Neural cell (in vitro differentiated cells): ENCODE measurements at regions not wholly inside any gene's neighbourhood (a gene's known extent, or its start where the extent isn't known, plus 50 kb on each side); places are given as distances from the start of the nearest gene placed in this dataset.

Experiments
- H2AFZ ChIP-seq: fragments of 200-600, 300-800 bp; sonication (generic), shearing (Covaris generic); 2 replicates; pipeline ENCODE4 v1.6.0; 2014; ENCODE audit warnings: low read depth, mild to moderate bottlenecking, antibody characterized with exemption, low read length, moderate library complexity
- H3F3A ChIP-seq: fragments of 200-600 bp; shearing (Covaris generic); 2 replicates; pipeline ENCODE4 v1.6.1; 2016; ENCODE audit warnings: mild to moderate bottlenecking, moderate library complexity, mixed read lengths, antibody characterized with exemption, low read length; ENCODE audit not compliant: insufficient read depth, poor library complexity, severe bottlenecking
- H3K27ac ChIP-seq: fragments of 200-600, 300-800 bp; sonication (generic), shearing (Covaris generic); 2 replicates; pipeline ENCODE4 v1.5.1; 2014; ENCODE audit warnings: mild to moderate bottlenecking, low read length, moderate library complexity
- H3K27me3 ChIP-seq: fragments of 300-800, 200-600 bp; sonication (generic), shearing (Covaris generic); 2 replicates; pipeline ENCODE4 v1.6.0; 2014; ENCODE audit warnings: mild to moderate bottlenecking, low read depth, low read length, moderate library complexity; ENCODE audit not compliant: insufficient read depth
- H3K36me3 ChIP-seq: fragments of 300-800, 200-600 bp; sonication (generic), shearing (Covaris generic); 2 replicates; pipeline ENCODE4 v1.5.1; 2014; ENCODE audit warnings: mild to moderate bottlenecking, antibody characterized with exemption, low read length, moderate library complexity; ENCODE audit not compliant: insufficient read depth
- H3K4me2 ChIP-seq: fragments of 300-800, 200-600 bp; sonication (generic), shearing (Covaris generic); 2 replicates; pipeline ENCODE4 v1.6.0; 2014; ENCODE audit warnings: mild to moderate bottlenecking, low read length
- H3K4me3 ChIP-seq: fragments of 300-800, 200-600 bp; sonication (generic), shearing (Covaris generic); 2 replicates; pipeline ENCODE4 v1.5.1; 2014; ENCODE audit warnings: mild to moderate bottlenecking, low read length, moderate library complexity
- H3K79me2 ChIP-seq: fragments of 200-600 bp; shearing (Covaris generic); replicated peaks from 2 replicates; pipeline ENCODE4 v1.6.0; 2014; ENCODE audit warnings: mild to moderate bottlenecking, low read length, moderate library complexity; ENCODE audit not compliant: insufficient read depth
- H3K9ac ChIP-seq: fragments of 300-800, 200-600 bp; sonication (generic), shearing (Covaris generic); 2 replicates; pipeline ENCODE4 v1.6.1; 2016; ENCODE audit warnings: mild to moderate bottlenecking, low read length, mixed read lengths
- H3K9me2 ChIP-seq: fragments of 200-600 bp; shearing (Covaris generic); 2 replicates; pipeline ENCODE4 v1.6.1; 2016; ENCODE audit warnings: mild to moderate bottlenecking, low read length, mixed read lengths; ENCODE audit not compliant: insufficient read depth
- H3K9me3 ChIP-seq: fragments of 200-600, 300-800 bp; sonication (generic), shearing (Covaris generic); 2 replicates; pipeline ENCODE4 v1.6.1; 2016; ENCODE audit warnings: mild to moderate bottlenecking, mixed run types, low read length, moderate library complexity, mixed read lengths
- H4K20me1 ChIP-seq: fragments of 200-600 bp; shearing (Covaris generic); 2 replicates; pipeline ENCODE4 v1.6.1; 2016; ENCODE audit warnings: mild to moderate bottlenecking, mixed run types; ENCODE audit not compliant: insufficient read depth
- CTCF ChIP-seq: fragments of 450-650 bp; IDR thresholded peaks from 2 replicates; pipeline ENCODE4 v1.5.1; 2014; ENCODE audit warnings: antibody characterized with exemption, mild to moderate bottlenecking, moderate library complexity; ENCODE audit not compliant: poor library complexity, severe bottlenecking
- EP300 ChIP-seq: fragments of 450-650 bp; conservative IDR thresholded peaks from 2 replicates; pipeline ENCODE4 v1.6.1; 2014; ENCODE audit warnings: antibody characterized with exemption, mild to moderate bottlenecking, moderate library complexity; ENCODE audit not compliant: poor library complexity, severe bottlenecking
- EZH2 ChIP-seq: fragments of 200-600, 300-800 bp; shearing (Covaris generic), sonication (generic); IDR thresholded peaks from 2 replicates; pipeline ENCODE4 v1.6.1; 2014; ENCODE audit warnings: antibody characterized with exemption, low read length, borderline replicate concordance, mild to moderate bottlenecking; ENCODE audit not compliant: insufficient read depth, poor library complexity, severe bottlenecking
- MXI1 ChIP-seq: fragments of 450-650 bp; conservative IDR thresholded peaks from 2 replicates; pipeline ENCODE4 v1.6.1; 2014; ENCODE audit warnings: antibody characterized with exemption, mild to moderate bottlenecking; ENCODE audit not compliant: poor library complexity, severe bottlenecking
- POLR2AphosphoS5 ChIP-seq: IDR thresholded peaks from 2 replicates; pipeline ENCODE4 v1.6.1; 2012
- RAD21 ChIP-seq: fragments of 450-650 bp; conservative IDR thresholded peaks from 2 replicates; pipeline ENCODE4 v1.6.1; 2014; ENCODE audit warnings: antibody characterized with exemption, mild to moderate bottlenecking, moderate library complexity
- REST ChIP-seq: IDR thresholded peaks from 2 replicates; pipeline ENCODE4 v1.6.1; 2012; ENCODE audit warnings: borderline replicate concordance
- SMC3 ChIP-seq: fragments of 450-650 bp; conservative IDR thresholded peaks from 2 replicates; pipeline ENCODE4 v1.6.1; 2014; ENCODE audit warnings: antibody characterized with exemption, mild to moderate bottlenecking, moderate library complexity; ENCODE audit not compliant: poor library complexity
- TAF1 ChIP-seq: IDR thresholded peaks from 2 replicates; pipeline ENCODE4 v1.6.1; 2012; ENCODE audit warnings: low read depth

- Histone ChIP-seq H4K20me1 (no peaks in the 10 kb centered on the region), H3K4me3 (no peak overlapping the region), H3K9me2 (no peaks in the 10 kb centered on the region), H2AFZ (no peak overlapping the region), H3K9ac (no peak overlapping the region), H3F3A (no peaks in the 10 kb centered on the region), H3K36me3 (no peaks in the 10 kb centered on the region), H3K9me3 (no peaks in the 10 kb centered on the region), H3K4me2 (no peak overlapping the region), H3K27ac (no peak overlapping the region), H3K27me3 (no peaks in the 10 kb centered on the region), H3K79me2 (no peaks in the 10 kb centered on the region)
- TF ChIP-seq SMC3, result no peak
- TF ChIP-seq TAF1, result no peak
- no peak for TF ChIP-seq CTCF
- TF ChIP-seq RAD21, result no peak
- no peak for TF ChIP-seq REST
- no peak for TF ChIP-seq EZH2
- TF ChIP-seq POLR2AphosphoS5, result no peak
- no peak for TF ChIP-seq EP300
- TF ChIP-seq MXI1, result no peak
Observed at GRCh38 chr2:18401471-18401870, 159.0 kb downstream of the RDH14 start.

- Histone ChIP-seq H3K9me3 (no peaks in the 10 kb centered on the region), H3F3A (no peaks in the 10 kb centered on the region), H3K9ac (no peak overlapping the region), H4K20me1 (no peaks in the 10 kb centered on the region), H3K27ac (no peak overlapping the region), H2AFZ (no peak overlapping the region), H3K9me2 (no peaks in the 10 kb centered on the region), H3K79me2 (no peaks in the 10 kb centered on the region), H3K4me2 (no peak overlapping the region), H3K27me3 (no peaks in the 10 kb centered on the region), H3K36me3 (no peaks in the 10 kb centered on the region), H3K4me3 (no peak overlapping the region)
- TF ChIP-seq TAF1 (no peak), CTCF (no peak), RAD21 (no peak), EP300 (no peak), REST (no peak), MXI1 (no peak), POLR2AphosphoS5 (no peak), SMC3 (no peak), EZH2 (no peak)
Observed at GRCh38 chr2:18399601-18400000, 160.9 kb downstream of the RDH14 start.
